Activated CD4-positive, CD25-positive, alpha-beta regulatory T cell treated with anti-CD3 and anti-CD28 coated beads, Interleukin-2, amount 50 U/mL, for 24 hours (primary cell): ENCODE measurements at regions not wholly inside any gene's neighbourhood (a gene's known extent, or its start where the extent isn't known, plus 50 kb on each side); places are given as distances from the start of the nearest gene placed in this dataset.

Experiments used
- ATAC-seq, 2 donors: fragments of 150-1000 bp; cut with Tn5 transposase; one replicate each; pipeline ENCODE4 v1.10.0; 2021; ENCODE audit warnings: mild to moderate bottlenecking in 1 of 2, moderate library complexity in 1 of 2

DNA sequence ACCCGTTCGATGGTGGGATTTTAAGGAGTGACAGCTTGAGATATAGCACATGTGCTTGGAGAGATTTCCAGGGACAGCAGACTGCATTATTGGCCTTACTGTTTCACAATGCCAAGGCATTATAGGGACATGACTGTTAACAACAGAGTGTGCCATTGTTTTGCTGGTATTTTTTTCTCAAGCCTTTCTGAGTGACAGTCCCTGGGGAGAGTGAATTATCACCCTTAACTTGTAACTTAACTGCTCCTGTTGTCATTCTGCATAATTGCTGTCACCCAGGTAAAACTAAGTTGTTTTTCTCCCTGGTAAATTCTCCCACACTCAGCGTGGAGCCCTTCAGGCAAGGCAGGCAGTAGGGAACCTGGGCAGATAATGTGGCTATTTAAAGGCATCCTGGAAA is 989.2 kb upstream of the LCORL start:
- no peak for ATAC-seq

DNA sequence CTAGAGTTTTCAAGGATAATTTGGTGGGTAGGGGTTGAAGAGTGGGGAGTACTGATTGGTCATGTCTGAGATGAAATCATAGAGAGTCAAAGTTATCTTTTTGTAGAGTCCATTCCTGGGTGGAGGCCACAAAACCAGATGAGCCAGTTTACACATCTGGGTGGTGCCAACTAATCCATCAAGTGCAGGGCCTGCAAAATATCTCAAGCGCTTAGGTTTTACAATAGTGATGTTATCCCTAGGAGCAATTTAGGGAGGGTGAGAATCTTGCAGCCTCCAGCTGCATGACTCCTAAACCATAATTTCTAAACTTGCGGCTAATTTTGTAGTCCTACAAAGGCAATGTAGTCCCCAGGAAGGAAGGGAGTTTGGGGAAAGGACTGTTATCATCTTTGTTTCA is 988.3 kb upstream of the LCORL start:
- ATAC-seq: no peak

DNA sequence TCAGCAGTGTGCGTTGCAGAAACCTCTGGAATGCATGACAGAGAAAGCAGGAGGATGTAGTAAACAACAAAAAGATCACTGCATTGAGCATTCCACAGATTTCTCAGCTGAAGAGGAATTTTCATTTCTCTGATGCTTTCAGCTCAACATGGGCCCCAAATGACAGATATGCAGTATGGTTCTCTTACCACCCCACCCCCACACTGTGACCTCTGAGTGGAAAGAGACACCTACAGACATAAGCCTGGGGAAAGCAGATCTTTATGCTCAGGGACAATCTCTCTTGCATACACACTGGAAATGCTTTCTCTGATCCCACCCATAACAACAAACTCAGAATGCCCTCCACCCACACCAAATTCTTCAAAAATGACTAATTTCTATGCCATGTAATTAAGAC is 983.7 kb upstream of the LCORL start:
- no peak for ATAC-seq

DNA sequence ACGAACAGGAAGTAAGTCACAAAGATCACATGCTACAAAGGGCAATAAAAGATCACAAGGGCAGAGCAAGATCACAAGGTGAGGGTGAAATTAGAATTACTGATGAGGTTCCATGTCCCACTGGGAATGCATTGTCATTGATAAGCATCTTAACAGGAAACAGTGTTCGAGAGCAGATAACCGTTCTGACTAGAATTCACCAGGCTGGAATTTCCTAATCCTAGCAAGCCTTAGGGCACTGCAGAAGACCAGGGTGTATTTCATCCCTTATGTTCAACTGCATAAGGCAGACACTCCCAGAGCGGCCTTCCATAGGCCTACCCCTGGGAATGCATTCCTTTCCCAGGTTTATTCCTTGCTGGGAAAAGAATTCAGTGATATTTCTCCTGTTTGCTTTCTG is 980.6 kb upstream of the LCORL start:
- no peak for ATAC-seq

DNA sequence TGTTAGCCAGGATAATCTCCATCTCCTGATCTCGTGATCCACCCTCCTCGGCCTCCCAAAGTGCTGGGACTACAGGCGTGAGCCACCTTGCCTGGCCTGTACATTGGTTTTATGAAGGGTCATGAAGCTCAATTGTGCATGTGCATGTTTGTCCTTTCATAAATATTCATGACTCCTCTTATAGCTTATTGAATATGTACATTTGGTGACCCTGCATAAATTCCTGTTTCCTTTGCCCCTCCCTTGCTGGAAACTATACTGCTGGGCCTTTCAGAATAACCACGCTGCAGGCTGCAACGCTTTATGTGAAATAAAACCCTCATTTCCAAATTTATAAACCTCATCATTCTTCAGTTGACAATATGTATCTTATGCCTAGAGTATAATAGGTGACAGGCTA is 978.0 kb upstream of the LCORL start:
- no peak for ATAC-seq

DNA sequence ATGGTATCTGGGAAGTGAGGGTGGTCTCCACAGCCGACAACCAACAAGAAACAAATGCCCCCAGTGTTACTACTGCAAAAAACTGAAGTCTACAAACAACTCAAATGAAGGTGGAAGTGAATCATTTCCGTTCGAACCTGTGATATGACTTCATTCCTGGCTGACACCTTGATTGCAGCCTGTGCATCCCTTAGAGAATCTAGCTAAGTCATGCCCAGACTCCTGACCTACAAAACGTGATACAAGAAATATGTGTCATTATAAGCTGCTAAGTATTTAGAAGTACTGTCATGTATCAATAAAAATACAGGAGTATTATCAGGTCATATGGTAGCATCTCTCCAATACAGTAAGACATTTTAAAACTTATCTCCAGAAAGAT is 959.7 kb upstream of the LCORL start:
- no peak for ATAC-seq

DNA sequence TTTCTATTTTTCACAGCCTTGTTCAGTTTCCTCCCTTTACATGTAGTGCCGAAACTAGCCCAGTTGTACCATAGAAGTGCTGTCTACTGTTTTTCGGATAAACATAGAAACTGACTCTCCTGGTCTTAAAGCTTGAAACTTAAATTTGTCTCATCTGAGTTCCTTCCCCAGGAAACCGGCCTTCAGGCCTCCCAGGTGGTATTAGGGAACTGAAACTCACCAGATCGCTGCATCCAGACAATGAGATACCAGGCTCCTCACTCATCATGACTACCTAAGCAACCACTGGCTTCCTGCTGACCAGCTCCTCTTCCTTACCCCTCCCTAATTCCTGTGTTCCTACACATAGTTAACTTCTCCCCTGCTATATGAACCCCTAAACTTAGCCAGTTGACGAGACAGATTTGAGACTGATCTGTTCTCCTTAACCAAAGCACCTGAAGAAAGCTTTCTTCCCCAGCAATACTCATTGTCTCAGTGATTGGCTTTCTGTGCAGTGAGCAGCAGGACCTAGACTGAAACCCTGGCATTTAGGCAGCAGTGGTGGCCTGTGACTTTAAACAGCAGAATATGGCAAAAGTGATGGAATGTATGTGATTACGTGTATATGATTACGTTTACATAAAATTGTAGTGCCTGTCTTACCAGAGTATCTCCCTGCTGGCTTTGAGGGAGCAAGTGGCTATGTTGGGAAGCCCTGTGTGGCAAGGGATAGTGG is 959.1 kb upstream of the LCORL start:
- no peak for ATAC-seq

DNA sequence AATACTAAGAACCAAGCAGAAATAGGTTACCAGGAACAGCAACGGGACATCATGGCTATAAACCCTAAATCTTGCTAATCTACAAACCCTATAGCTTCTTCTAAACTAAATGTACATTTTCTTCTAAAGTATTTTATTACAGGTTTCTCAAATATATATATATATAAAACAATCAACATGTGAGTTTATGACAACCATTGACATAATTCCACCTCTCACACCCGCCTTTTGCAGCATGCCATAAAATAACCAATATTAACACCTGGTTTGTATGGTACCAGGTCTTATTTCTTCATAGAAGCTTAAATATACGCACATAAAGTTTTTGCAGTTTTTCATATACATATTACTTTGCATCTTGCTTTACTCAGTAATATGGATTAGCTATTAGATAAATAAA is 955.3 kb upstream of the LCORL start:
- no peak for ATAC-seq

DNA sequence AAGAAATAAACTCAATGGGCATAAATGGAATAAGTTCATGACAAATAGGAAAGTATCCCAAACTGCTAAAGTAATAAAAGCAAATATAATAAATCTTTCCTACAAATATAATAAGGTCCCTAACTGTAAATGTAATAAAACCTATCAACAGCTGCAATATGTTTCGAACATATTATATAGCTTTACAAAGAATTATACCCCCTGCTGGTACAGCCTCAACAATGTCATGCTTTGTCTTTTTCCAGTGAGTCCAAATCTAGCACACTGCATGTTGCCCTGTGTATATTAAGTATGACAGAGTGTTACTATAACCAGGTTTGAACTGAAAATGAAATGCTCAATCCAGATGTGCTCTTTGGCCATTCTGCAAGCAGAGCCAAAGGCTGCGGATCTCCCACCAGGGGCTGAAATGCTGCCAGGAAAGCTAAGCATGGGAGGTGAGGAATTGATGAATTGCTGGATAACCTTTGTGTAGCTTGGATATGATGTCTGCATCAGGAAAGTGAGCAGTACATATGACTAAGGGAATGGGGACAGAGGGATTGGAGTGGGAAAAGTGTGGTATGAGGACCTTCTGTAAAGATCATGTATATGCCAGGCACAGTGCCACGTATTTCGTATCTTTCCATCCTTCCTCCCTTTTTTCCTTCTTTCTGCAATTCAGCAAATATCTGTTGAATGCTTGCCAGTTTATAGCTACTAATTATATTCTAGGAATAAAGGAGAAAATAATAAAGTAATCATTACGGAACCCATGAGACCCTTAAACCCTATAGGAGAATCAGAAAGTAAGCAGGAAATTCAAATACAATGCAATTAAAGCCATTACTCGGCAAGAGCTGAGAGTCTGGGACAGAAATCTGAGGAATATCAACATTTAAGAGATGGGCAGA is 954.6 kb upstream of the LCORL start:
- ATAC-seq: no peak

DNA sequence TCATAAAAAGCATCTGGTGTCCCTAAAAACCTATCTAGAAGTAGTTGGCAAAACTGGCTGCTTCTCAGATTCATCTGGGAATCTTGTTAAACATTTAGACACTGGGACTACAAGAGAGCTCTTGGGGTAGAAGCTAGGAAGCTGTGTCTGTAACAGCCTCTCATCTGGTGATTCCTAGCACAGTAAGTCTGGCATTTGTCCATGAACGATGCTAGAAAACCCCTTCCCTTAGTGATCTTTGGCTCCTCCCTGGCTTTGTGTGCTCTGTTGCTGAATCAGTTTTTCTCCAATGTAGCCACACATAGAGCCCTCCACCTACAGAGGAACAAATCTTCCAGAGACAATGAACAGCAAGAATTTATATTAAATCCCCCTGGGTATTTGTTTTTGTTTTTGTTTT is 951.7 kb upstream of the LCORL start:
- no peak for ATAC-seq

DNA sequence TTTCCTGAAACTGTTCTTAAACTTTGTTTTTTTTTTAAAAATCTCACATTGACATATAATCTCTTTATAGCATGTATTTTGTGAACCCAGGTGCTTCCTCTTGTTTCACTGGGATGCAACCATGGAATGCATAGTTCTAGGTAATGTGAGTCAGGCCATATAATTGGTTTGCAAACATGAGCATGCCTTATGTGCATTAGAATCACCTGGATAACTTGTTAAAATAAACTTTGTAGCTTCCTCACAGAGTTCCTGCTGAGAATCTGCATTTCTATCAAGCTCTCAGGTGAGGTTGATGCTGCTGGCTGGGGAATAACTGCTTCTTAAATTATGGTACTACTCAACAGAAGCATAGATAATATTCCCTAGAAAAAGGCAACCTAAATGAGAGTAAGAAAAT is 940.3 kb upstream of the LCORL start:
- no peak for ATAC-seq

DNA sequence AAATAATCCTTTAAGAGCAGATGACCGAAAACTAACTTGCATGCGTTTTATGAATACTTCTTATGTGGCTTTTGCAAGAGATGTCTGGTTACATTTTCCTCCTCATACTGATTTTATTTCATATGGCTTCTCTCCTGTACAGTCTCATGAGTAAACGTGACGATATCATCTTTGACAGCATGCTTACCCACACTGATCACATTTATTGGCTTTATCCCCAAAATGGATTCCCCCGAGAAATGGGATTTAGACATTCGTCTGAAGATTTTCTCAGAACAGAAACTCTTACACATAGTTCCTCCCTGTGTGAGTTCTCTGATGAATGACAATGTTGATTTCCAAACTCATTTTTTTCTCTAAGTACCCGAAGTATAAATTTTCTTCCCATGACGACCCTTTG is 939.7 kb upstream of the LCORL start:
- no peak for ATAC-seq

DNA sequence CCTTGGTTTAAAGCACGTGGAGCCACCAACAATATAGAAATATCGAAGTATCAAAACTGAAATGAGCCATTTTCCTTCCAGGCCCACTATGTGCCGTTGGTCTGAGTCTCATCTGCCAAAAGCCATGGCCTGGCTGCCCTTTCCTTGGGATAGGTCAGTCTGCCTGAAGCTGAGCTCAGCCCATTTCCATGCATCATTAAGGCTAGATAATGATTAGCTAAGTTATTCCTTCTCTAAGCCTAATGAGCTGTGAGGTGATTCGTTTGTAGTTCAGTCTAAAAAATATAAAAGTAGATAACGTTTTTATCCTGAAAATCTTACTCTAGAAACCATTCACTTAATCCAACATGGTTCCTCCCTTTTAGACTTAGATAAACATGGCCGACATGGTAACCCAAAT is 936.2 kb upstream of the LCORL start:
- ATAC-seq: no peak

DNA sequence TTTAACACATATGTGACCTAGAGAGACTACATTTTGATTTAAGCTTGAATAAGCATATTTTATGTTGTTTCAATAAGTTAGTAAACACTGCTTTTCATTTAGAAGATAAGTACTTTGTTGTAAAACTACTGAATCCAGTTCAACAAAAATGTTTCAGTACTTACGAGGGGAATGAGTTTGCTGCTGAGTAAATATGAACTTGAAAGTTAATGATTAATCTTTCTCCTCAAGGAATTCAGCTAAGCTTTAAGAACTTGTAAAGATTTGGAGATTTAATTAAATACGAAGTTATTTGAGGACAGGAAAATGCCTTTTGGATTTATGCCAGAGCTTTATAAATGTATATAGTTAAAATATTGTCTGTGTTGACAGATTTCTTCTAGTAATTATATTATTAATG is 933.0 kb upstream of the LCORL start:
- ATAC-seq: no peak

DNA sequence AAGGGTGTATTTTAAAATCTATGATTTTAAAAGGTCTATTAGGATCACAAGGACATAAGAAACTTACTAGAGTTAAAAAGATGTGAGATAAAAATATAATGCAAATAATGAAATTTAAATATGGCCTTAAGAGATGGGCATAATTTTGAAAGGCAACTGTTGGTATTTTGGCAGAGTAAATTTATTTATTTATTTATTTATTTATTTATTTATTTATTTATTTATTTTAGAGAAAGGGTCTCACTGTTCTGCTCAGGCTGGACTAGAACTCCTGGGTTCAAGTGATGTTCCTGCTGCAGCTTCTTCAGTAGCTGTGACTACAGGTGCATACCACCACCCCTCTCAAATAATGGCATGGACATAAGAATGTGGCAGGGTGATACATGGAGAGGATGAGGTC is 932.1 kb upstream of the LCORL start:
- ATAC-seq: no peak

DNA sequence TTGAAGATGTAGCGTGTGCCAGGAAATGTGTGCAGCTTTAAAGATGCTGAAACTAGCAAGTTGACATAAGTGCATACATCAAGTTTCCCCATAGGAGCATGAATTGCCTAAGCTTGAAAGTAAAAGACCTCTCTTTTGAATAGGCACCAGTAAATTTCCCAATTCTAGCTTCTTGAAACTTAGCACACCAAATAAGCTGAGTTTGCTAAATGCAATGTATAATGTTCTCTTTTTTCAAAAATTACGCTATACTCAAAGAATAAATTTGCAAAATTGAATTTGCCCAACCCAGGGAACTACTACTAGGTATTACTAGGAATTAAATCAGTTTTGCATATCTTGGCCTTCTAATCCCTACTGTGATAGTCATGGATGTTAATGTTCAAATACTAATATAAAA is 923.9 kb upstream of the LCORL start:
- no peak for ATAC-seq

DNA sequence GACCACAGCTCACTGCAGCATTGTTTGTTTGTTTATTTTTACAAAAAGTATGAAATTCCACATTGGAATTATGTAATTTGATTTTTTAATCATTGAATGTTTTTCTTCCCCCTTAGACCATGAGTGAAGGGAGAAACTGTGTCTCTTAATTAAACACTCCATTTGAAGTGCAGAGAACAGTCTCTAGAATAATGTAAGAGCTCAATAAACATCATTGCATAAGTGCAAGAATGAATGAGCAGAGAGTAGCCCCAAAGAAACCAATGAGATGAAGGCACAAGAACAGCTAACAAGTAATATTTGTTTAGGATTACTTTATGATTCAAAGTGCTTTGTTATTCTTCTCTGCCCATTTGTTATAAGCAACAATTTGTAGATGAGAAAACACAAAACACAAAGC is 921.3 kb upstream of the LCORL start:
- ATAC-seq: no peak

DNA sequence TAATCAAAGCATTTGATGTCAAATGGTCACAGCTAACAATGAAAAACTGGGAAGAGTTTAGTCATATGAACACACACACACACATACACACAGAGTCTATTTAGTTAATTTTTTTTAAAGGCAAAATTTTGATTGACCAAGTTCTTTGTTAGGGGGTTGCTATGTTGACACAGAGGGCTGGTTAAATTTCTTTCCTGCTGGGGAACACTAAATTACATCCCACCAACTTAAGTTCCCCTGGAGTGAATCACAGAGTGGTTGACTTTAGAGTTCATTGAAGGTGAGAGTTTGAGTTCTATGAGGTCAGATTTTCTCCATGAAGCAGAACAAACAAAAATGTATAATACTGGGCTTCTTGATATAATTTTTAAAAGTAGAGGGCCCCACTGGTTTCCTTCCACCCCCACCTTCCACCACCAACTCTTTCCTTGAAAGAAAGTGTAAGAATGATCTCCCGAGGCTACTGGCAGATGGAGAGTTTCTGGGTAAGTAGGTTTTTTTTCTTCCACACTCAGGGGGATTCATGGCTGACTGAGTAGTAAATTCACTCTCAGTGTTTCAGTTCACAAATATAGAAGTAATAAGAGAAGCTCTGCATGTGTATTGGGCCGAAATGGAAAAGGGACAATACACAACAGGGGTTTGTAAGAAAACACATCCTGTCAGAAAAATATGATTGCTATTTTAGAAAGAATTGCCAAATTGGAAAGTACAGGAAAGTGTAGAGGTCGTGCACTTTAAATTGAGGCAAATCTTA is 917.0 kb upstream of the LCORL start:
- no peak for ATAC-seq

DNA sequence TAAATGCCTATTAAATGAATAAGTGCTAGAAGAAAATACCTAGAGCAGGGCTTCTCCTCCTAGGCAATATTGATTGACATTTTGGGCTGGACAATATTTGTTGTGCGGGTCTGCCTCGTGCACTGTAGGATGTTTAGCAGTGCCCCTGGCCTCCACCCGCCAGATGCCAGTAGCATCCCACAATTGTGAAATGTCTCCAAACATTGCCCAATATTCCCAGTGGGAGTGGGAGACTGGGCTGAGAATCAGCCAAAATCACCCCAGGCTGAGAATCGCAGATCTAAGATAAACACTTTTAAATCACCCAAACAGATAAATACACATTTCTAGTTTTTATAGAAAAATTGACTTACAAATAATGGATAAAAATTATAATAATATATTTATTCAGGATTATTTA is 916.2 kb upstream of the LCORL start:
- ATAC-seq: no peak

DNA sequence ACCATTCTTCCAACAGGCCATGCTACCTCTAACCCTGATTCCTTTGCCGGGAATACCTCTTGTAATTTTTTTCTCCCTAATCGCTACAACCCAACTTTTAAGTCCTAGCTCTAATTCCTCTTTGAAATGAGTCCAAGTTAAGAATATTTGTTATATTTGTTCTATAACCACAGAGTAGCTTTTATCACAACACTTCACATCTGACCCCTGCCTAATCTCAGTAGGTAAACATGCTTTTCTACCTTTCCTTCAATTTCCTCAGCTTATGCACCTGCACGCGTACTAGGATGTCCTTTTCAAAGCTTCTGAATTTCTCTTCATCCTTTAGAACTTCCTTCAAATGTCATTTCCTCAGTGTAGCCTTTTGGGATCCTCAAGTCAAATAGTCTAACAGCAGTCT is 915.5 kb upstream of the LCORL start:
- ATAC-seq: no peak

DNA sequence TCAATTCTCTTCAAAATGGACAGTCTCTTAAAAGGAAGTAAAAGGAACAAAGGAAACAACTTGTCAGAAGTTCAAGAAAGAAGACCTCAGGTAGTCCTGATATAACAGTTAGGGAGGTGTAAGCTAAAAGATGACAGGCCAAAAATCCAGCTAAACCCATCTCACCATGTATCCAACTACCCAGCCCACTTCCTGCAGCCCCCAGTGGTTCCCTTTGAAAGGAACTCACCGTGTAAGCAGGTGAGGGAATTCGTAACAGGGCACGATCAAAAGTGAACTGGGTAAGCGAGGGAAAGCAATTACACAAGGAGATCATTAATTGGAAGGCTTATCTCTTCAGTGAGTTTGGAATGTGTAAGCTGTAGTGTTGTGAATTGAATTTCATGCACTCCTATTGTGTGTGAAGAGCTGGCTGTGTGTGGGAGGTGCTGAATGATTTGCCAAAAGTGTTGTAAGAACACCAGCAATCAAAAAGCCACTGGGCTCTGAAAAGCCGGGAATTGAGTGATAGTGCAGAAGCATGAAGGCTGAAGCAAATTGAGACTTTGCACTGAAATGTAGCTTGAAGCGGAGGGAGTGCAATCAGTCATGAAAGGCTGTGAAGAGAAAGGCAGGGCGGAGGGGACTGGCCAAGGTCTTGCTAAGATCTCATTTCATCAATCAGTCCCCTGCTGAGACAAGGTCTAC is 914.2 kb upstream of the LCORL start:
- ATAC-seq: no peak

DNA sequence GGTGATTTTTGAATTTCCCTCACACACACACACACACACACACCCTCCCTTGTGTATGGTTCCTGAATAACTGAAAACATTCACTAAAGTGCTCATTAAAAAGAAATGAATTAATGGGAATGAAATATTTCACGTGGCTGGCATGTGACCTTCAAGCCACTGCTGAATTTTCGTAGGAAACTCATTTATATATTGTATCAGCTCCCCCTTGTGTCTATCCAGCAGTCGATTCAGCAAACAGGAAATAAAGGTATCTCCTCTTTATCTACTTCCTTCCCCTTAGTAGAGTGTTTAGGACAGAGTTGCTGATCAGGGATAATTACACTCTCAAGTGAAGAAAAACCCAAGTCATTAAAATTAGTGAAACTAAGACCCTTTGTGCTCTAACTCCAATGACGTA is 912.6 kb upstream of the LCORL start:
- no peak for ATAC-seq

DNA sequence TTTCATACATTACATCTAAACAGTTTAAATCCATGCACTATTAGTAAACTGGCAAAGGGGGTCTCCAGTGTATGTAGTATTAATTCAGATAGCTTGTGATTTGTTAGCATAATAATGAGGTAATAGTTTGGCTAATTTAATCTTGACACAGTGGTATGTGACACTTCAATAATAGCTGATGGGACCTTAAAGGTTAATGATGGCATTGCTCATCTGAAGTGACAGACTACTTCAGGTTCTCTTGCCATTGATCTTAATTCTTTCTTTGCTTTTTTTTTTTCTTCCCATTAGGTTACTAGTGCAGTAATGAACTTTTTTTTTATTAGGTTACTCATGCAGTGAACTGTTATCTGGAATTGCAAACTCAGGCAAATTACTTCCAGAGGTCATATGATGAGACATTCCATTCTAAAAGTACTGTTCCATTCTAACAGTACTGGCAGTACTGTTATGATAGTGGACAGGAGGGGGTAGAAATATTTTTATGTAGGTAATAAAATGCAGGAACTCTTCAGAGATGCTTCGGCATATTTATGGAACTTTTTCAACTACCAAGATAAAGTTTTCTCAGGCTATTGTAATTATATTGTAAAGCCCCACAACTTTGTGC is 911.3 kb upstream of the LCORL start:
- no peak for ATAC-seq
